LoVo (cell line): ENCODE measurements at regions not wholly inside any gene's neighbourhood (a gene's known extent, or its start where the extent isn't known, plus 50 kb on each side); places are given as distances from the start of the nearest gene placed in this dataset.

Experiments used
- DNase-seq: peaks from one replicate; pipeline ENCODE4 v3.0.0-alpha.2; 2016; ENCODE audit warnings: low spot score

DNA sequence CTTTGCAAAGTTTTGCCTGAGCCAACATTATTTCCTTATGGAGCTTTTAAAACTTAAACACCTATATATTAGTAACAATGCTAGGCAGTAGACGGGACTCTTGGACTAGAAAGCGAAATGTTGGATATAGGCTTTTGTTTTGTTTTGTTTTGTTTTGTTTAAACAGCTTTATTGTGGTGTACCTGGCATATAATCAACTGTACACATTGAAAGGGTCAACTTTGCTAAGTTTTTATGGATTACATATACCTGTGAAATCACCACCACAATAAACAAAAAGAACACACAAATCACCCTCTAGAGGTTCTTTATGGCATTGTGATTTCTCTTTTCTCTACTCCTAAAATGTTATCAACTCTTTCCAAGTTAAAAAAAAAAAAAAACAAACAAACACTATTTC, 184.9 kb upstream of the LNX1 start:
- DNase-seq, result no peak

DNA sequence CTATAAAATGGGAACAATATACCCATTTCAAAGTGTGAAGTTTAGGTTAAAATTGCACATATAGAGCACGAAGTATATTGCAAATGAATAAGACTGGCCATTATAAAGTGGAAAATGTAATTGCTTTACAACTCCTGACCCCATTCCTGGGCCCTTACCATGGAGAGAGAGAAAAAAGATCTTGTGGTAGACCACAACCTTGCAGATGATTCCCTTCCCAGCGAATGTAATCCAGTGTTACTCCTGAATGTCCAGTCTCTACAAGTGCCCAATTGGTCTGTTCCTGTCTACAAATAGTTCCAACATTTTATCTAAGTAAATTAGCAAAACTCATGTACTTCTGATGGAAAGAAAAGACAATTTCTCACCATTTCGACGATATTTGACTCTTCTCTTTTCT, 184.1 kb upstream of the LNX1 start:
- DNase-seq, result no peak

DNA sequence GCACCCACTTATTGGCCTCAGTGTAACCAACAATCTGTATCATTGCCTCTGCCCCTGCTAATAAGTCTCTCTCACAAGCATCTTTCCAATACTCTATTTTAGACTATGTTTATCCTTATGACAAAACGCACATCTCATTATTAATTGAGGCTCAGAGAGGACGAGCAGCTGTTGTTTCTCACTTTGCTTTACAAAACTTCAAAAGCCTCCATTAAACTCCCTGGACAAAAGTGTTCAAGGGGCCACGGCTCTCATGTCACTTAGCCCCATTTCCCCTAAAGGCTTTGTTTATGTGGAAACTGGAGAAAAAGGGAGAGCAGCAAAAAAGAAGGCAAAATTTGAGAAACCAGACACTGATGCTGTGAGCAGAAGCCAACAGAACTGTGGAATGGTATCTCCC, 180.0 kb upstream of the LNX1 start:
- no peak for DNase-seq

DNA sequence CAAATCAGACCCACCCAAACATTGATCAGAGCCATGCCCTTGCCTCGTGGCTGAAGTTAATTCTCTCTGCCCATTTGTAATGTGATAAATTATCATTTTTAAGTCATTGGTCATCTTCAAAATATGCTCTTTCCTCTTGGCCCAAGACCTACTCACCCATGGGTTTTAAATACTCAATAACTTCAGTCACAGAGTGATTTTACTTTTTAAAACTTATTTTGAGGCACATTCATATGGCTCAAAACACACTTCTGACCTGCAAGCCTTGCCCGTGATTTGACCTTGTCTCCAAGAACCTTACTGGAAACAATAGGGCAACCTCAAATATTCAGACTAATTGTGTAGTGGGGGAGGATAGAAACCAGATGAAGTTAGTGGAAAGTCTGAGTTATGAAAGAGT, 176.2 kb upstream of the LNX1 start:
- no peak for DNase-seq

DNA sequence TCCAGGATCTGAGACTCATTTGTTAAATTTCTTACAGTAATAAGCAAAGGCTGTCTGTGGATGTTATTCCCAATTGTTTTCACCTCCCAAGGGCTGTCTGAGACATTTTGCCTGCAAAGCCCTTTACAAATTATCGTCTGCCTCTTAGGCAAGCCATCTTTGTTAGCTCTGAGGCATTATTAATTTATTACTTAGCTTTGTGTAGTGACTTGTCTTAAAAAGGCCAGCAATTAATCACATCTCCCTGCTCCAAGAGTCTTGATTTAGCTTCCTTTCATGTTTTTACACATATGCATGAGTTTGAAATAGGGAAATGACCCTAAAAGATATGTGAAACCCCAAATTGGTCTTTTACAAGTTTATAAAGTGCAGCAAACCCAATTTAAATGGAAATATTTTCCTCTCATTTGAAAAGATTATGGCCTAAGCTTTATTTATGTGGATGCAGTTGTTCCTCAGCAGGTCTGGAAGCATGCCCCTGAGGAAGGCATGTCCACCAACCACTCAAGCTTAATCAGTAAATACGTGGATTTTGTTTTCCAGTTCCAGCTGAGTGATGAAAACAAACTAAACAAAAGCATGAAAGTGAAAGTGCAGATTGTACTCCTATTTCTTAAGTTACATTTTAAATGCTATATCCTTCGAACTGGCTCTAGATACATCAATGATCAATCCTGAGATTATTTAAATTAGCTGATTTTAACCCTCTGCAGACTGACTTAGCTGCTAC, 173.6 kb upstream of the LNX1 start:
- no peak for DNase-seq

DNA sequence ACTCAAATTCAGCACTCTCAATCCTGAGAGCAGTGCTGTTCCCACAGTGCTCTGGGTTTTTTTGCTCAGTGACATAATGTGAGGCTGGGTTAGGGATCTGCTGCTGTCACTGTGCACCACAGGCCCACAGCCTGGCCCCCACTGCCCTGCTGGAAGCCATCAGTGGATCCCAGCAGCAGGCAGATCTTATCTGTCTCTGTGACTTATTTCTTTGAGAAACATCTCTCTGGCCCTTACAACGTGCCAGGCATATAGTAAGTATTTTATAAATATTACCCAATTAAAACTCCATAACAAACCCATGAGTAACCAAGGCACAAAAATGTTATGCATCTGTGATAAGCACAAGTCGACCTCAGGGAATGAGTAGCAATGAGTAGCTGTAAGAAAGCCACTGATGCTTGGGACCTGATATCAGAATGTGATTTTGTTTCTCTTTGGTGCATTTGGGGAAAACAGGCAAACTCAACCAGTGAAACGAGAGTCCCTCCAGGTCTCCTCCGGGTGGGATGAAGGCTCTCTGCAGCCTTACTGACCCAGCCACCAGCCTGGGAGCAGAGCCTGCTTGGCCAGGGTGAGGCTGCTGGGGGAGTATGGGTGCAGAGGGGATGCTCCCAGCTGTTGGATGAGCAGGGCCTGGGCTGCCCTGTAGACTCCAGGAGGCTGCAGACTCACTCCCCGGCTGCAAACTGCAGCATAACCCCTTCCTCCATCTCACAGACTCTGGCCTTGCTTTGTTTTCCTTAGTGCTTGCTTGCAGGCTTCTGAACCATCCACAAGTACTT, 172.7 kb upstream of the LNX1 start:
- no peak for DNase-seq

DNA sequence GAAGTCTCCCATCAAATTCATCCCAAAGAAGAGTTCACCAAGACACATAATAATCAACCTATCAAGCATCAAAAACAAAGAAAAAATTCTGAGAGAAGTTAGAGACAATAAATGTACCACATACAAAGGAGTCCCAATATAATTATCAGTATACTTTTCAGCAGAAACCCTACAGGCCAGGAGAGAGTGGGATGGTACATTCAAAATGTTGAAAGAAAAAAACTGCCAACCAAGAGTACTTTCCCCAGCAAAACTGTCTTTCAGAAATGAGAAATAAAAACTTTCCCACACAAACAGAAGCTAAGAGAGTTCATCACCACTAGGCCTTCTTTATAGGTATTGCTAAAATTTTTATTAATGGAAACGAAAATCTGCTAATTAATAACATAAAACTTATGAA, 164.4 kb upstream of the LNX1 start:
- no peak for DNase-seq

DNA sequence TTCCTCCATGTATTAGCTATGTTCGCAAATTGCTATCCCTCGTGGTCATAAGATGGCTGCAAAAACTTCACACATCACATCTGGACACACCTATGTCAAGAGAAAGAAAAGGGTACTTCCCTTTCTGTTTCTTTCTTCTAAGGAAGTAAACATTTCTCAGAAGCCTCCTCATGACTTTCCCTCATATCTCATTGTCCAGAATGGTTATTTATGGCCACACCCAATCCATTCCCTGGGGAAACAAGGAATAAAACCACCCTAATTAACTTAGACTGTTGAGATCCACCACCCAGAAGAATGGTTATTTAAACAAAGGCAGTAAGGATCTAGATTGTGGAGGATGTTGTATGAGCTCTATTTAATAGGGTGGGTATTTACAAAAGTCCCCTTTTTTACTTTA, 160.8 kb upstream of the LNX1 start:
- DNase-seq, result no peak

DNA sequence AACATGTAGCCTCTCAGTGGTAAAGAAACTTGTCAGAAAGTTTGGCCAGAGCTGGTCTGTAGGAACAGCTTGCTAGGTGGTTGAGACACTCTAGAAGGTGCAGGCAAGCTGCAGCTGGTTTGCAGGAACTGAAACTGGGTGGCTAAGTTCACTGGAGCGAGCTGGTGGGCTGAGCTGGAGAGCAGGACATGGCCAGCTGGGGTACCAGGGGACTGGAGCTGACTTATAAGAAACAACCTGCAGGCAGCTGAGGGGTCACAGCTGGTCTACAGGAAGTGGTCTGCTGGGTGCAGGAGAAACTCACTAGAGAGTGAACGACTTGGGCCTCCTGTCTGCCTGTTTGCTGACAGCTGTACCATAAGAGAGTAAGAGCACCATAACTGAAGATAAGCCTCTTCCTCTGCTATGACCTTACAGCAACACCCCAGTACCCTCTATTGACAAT, 157.1 kb upstream of the LNX1 start:
- no peak for DNase-seq

DNA sequence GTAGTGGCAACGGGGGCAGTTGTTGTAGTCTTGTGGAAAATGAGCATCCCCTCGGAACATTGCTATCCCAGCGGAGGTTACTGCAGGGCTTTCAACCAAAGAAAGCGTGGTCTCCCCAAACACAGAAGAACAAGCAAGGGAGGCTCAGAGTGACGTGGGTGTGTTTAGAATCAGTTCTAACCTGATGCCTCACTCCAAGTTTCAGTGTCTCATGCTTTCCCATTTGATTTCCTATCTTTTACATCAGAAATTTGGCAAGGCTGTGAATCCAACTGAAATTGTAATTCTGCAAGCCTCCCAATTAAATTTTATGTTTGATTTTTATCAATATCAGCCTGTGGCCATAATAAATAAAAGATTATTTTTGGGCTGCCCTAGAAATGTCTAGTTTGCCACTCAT, 156.1 kb upstream of the LNX1 start:
- no peak for DNase-seq

DNA sequence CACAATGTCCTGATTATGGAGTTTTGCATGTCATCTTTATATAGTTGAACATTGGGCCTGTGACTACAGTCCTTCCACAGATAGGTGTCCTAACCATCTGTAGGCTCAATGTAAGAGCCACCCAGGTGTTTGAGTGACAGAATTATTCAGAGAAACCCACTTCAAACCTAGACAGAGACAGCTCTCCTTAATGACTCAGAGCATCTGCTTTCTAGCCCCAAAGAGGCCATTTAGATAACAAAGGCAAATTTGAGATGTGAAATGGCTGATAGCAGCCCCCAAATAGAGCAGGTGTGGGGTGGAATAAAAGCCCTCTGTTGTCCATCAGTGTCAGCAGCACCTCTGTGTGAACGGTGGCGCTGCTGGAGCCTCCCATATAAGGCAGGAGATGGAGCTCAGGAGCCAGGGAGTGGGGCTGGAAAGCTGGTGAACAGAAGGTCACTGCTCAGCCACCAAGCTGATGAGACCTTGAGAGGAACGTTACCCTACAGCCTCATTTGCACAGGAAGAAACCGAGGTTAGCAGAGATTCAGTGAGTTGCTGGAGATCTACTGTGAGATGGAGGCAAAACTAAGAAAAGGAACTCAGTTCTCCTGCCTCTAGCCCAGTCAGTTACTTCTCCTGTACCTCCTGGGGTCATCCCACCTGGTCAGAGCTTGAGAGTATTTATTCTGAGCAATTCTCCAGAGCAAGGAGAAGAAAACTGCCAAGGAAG, 153.3 kb upstream of the LNX1 start:
- DNase-seq, result no peak

DNA sequence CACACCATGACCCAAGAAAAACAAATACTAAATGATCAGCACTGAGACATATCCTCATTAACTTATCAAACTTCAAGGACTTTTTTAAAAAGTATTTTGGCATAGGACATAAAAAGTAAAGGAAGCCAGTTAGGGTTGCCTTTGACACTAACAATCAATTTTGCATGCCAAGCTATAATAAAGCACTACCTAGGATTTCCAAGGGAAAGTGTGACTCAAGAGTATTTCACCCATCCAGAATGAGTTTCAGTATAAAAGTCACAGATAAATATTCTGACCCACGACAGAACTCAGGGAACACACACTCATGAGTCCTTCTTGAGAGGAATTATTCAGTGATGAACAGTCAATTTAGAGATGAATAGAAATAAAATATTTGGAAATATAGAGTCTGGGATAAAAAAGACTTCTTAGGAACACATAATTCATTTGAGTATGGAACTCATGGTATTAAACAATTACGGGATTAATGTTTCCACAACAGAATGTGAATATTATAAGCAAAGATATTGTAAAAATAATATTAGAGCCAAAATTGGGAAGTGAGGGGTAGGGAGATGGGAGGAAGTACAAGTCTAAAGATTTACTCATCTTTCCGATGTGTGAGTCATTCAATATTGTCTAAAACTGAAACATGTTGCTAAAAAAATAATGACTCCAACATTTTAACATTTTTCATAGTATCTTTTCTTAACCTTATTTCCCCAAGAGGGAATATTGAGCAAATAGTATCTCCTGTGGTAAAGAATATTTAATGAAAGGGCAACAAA, 143.5 kb upstream of the LNX1 start:
- DNase-seq, result no peak

DNA sequence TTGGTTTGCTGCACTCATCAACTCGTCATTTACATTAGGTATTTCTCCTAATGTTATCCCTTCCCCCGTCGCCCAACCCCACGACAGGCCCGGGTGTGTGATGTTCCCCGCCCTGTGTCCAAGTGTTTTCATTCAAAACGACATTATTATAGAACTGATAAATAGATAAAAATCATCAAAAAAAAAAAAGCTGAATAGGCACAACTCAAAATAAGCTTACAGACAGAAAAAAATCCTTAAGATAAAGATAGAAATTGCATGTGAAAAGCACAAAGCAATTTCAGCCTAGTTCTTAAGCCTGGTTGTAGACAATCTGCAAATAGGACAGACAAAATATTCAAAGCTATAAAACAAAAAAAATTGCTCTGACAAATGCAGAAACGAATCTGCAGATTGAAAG, 142.9 kb upstream of the LNX1 start:
- DNase-seq, result no peak

DNA sequence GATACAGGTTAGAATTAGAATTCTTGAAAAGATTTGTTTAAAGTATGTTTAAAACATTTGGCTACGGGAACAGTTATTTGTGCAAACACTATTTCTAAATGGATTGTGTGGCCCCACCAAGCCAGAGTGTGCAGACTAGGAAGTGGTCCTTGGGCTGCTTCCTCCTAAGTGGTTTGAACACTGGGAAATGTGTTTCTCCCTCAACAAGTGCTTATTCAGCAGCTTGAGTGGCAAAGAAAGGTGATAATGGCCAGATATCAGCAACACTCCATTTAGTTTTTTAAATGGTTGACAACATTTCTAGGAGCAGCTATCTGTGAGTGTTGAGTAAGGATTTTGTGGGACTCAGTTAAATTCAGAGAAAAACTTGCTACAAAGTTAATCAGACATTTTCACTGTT, 141.4 kb upstream of the LNX1 start:
- no peak for DNase-seq

DNA sequence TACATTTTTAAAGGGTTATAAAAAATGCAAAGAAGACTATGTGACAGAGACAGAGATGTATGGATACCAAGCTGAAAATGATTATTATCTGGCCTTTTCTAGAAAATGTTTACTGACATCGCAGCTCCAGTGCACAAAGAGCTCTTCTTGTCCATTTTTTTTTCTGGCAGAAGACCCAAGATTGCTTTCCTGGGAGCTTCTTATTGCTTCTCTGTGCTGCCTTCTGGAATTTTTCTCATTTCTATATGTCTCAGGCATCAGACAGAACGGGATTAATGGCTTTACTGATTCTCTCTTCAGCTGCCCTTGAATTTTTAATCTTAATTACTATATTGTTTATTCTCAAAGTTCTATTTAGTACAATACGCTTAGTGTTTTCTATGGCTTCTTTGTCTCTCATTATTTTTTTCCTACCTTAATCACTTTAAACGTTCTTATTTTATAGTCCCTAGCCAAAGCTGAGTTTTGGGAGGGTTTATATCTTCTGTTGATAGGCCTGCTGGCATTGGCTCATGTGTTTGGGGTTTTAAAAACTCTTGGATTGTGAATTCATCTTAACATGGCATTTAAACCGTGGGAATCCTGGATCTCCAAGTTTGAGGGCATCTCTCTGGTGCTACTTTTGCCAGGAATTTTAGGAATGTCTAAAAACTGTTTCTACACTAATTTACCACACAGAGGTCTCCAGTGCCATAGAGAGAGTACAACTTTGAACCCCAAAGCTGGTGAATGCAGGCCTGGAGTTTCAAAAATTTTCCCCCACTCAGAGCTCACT, 138.9 kb upstream of the LNX1 start:
- DNase-seq, result no peak

DNA sequence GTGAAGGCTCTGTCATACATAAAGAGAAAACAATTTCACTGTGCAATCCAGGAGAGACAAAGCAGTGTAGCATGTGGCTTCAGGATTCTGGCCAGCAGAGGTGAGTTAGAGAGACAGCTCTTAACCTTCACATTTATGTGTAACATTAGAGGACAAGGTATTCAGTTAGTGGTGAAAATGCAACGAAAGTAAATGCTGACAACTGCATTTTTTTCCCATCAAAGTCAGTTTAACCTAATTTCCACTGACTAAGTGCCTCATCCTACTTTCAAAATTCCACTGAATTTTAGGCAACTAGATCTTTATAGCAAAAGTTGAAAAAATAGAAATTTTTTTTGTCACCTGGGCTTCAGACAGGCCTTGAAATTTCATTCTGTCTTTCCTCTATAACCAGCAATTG, 130.8 kb upstream of the LNX1 start:
- DNase-seq, result no peak

DNA sequence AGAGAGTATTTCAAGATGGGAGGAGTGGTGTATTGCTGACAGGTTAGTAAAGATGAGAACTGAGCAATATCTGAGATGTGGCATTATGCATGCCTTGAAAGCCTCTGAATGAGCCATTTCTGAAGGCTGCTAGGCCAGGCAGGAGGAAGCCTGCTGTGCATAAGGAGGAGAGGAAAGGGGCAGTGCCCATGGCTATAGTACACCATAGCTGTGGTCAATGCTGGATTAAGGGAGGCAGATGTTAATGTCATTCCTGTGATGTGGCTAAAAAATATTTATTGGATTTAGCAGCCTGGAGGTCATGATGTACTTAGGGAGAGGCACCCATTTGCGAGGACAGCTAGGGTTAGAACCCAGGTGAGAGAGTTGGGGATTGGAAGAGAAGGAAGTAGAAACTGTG, 130.0 kb upstream of the LNX1 start:
- no peak for DNase-seq

DNA sequence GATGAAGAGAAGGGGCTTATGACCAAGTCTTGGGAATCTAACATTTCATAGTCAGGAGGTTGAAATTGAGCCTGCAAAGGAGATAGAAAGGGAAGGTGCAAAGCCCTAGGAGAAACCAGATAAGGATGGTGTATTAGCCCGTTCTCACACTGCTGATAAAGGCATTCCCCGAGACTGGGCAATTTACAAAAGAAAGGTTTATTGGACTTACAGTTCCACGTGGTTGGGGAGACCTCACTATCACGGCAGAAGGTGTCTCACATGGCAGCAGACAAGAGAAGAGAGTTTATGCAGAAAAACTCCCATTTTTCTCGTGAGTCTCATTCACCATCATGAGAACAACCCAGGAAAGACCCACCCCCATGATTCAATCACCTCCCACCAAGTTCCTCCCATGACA, 129.5 kb upstream of the LNX1 start:
- DNase-seq, result no peak

DNA sequence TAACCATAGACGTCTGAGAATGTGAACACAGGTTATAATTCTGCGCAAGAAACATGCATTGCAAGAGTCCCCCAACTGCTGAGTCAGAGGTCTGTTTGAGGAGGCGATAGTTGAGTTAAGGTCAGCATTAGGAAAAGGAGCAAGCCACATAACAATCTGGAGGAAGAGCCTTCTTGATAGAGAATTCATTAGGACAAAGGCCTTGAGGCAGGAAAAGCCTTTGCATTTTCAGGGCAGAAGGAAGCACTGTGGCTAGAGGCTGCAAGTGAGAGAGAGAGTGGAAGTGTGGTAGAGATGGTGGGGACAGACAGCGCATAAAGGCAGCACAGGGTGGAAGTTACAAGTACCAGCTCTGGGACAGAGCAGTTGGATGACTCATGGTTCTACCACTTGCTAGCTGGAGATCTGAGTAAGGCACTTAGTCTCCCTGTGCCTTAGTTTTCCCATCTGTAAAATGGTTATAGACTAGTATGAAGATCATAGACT, 125.8 kb upstream of the LNX1 start:
- no peak for DNase-seq

DNA sequence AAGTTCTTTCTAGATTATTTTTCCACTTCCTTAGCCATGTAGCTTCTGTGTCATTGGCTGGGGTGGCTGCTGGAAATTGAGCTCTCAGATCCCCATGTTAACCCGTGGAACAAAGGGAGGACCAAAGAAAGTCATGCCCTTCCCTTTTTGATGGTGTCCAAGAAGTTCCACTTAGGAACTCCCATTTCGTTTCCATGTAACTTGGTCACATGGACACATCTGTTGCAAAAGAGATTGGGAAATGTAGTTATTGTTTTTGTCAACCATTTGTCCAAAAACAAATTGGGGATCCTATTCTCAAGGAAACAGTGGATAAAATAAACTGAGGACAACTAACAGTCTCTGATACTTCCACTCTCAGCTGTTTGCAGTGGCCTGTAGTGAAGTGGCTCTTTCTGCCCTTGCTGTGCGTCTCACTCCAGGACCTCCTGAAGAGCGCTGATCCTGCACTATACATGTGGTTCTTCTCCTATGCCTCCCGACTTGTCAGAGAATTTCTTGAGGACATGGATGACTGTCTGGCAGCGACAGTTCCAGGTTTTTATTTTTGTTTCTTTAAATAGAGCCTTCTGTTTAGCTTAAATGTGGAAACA, 125.3 kb upstream of the LNX1 start:
- DNase-seq, result no peak

DNA sequence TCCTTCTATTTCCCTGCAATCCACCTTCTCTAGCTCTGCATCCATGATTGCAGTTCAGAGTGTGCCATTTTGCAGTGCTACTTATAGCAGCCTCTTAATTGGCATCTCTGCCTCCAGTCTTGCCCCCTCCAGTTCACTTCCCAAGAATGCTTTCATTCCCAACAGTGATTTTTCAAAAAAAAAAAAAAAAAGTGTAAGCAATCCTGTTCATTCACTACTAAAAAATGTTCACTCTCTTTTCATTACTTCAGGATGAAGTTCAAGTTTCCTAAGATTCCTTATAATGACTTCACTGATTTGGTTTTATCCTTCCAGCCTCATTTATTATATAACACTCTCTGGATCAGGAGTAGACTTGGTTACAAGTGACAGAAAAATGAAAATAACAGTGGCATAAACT, 124.7 kb upstream of the LNX1 start:
- no peak for DNase-seq
